Testis (tissue), 2 donors: ENCODE measurements at regions not wholly inside any gene's neighbourhood (a gene's known extent, or its start where the extent isn't known, plus 50 kb on each side); places are given as distances from the start of the nearest gene placed in this dataset.

ENCODE experiments used
- DNase-seq: peaks from one replicate; pipeline ENCODE4 v3.0.0-alpha.2; 2019
- H3K27ac ChIP-seq, 2 donors: fragments of 200-600 bp; sonication (generic); one replicate each; pipeline ENCODE4 v1.5.1; 2019
- H3K27me3 ChIP-seq: fragments of 200-600 bp; sonication (generic); one replicate; pipeline ENCODE4 v1.5.1; 2019
- H3K36me3 ChIP-seq: fragments of 200-600 bp; sonication (generic); one replicate; pipeline ENCODE4 v1.5.1; 2017; ENCODE audit warnings: low read depth; ENCODE audit errors: missing control alignments
- H3K4me1 ChIP-seq: fragments of 200-600 bp; sonication (generic); one replicate; pipeline ENCODE4 v1.5.1; 2019
- H3K4me3 ChIP-seq, 2 donors: fragments of 200-600 bp; sonication (generic); one replicate each; pipeline ENCODE4 v1.5.1; 2017 to 2019
- H3K9me3 ChIP-seq: fragments of 200-600 bp; sonication (generic); one replicate; pipeline ENCODE4 v1.5.1; 2017
- CTCF ChIP-seq, 3 experiments: fragments of 450-650 bp in 2 of 3; fragments of 200-600 bp in 1 of 3; sonication (generic) in 1 of 3; IDR thresholded peaks; one replicate each; pipeline ENCODE4 v1.5.1; 2016 to 2019; ENCODE audit warnings: antibody characterized with exemption in 3 of 3, mild to moderate bottlenecking in 2 of 3, moderate library complexity in 1 of 3
- POLR2A ChIP-seq: fragments of 450-650 bp; IDR thresholded peaks from one replicate; pipeline ENCODE4 v1.6.1; 2017; ENCODE audit warnings: antibody characterized with exemption, mild to moderate bottlenecking, moderate library complexity
- WGBS, 2 donors: methylation state at CpG; one replicate each; pipeline ENCODE4 v1.1.5; 2018; 5-methylcytosine and 5-hydroxymethylcytosine counted together
- intact Hi-C: fragments of 100-400 bp; cut with DNase I; formaldehyde crosslinking; loops from one replicate; pipeline ENCODE4 v1.15.1; 2023; ENCODE audit warnings: low total_unique reads

- peak; percentile 80 for DNase-seq
- H3K9me3 ChIP-seq, result no peaks in the 10 kb centered on the region
- TF ChIP-seq CTCF (IDR thresholded peaks at IDR 0.05), result no peak
- intact Hi-C loops, result no loop called here
- 26 to 55% methylated on average over 1 of the region's 1 CpG for WGBS, 2 donors
- H3K4me3 ChIP-seq, result no peak overlapping the region
- no peaks in the 10 kb centered on the region for H3K36me3 ChIP-seq
- H3K27ac ChIP-seq, result peak overlapping the region in 1 of 2 donors; percentile 71
- peaks cover 17% of the 10 kb centered on the region for H3K4me1 ChIP-seq
- H3K27me3 ChIP-seq, result no peaks in the 10 kb centered on the region
Measured at GRCh38 chr4:79078339-79078738, 139.1 kb upstream of the PAQR3 start.

- Histone ChIP-seq H3K27ac (no peak overlapping the region), H3K27me3 (no peaks in the 10 kb centered on the region), H3K4me3 (no peak overlapping the region), H3K4me1 (peaks cover 7% of the 10 kb centered on the region), H3K36me3 (no peaks in the 10 kb centered on the region), H3K9me3 (no peaks in the 10 kb centered on the region)
- TF ChIP-seq CTCF (IDR thresholded peaks at IDR 0.05), result no peak
- TF ChIP-seq POLR2A, result no peak
- intact Hi-C loops, result no loop called here
- 94 to 95% methylated on average over 1 of the region's 1 CpG for WGBS, 2 donors
- DNase-seq, result no peak
Measured at GRCh38 chr4:79074040-79074439, 134.8 kb upstream of the PAQR3 start.

GRCh38 chr4:79073471-79073870, 134.2 kb upstream of the PAQR3 start:
- Histone ChIP-seq H3K27me3 (no peaks in the 10 kb centered on the region), H3K9me3 (no peaks in the 10 kb centered on the region), H3K36me3 (no peaks in the 10 kb centered on the region), H3K27ac (no peak overlapping the region), H3K4me3 (no peak overlapping the region), H3K4me1 (peaks cover 1% of the 10 kb centered on the region)
- intact Hi-C loops, result no loop called here
- DNase-seq, result no peak
- TF ChIP-seq CTCF (IDR thresholded peaks at IDR 0.05) (no peak), POLR2A (no peak)
- WGBS, 2 donors, result 6 to 95% methylated on average over 1 of the region's 1 CpG

GRCh38 chr4:79065262-79065661, 126.0 kb upstream of the PAQR3 start:
- no peak for DNase-seq
- H3K27me3 ChIP-seq, result no peaks in the 10 kb centered on the region
- intact Hi-C loops, result no loop called here
- H3K9me3 ChIP-seq, result no peaks in the 10 kb centered on the region
- H3K4me1 ChIP-seq, result peaks cover 3% of the 10 kb centered on the region
- WGBS, 2 donors, result 33 to 41% methylated on average over 1 of the region's 1 CpG
- TF ChIP-seq CTCF (IDR thresholded peaks at IDR 0.05), result no peak
- no peak for TF ChIP-seq POLR2A
- no peaks in the 10 kb centered on the region for H3K36me3 ChIP-seq
- H3K27ac ChIP-seq, result no peak overlapping the region
- no peak overlapping the region for H3K4me3 ChIP-seq

- 80 to 85% methylated on average over 3 of the region's 3 CpGs for WGBS, 2 donors
- Histone ChIP-seq H3K27me3 (no peaks in the 10 kb centered on the region), H3K27ac (no peak overlapping the region), H3K4me1 (peaks cover 3% of the 10 kb centered on the region), H3K36me3 (no peaks in the 10 kb centered on the region), H3K9me3 (no peaks in the 10 kb centered on the region), H3K4me3 (no peak overlapping the region)
- TF ChIP-seq POLR2A, result no peak
- no peak for TF ChIP-seq CTCF (IDR thresholded peaks at IDR 0.05)
- intact Hi-C loops, result no loop called here
- DNase-seq, result no peak
Measured at GRCh38 chr4:79064806-79065205, 125.6 kb upstream of the PAQR3 start.
